D721Med (cell line): ENCODE measurements at regions not wholly inside any gene's neighbourhood (a gene's known extent, or its start where the extent isn't known, plus 50 kb on each side); places are given as distances from the start of the nearest gene placed in this dataset.

Source experiments
- DNase-seq: peaks from one replicate; pipeline ENCODE4 v3.0.0; 2011; ENCODE audit warnings: low spot score; ENCODE audit not compliant: insufficient read length
- FAIRE-seq: peaks from 2 replicates; lab custom pipeline; 2011; peaks lifted over from hg19 to GRCh38; lab: Jason Lieb, UNC
- CTCF ChIP-seq: IDR thresholded peaks from 2 replicates; pipeline ENCODE4 v1.5.1; 2012; ENCODE audit warnings: mild to moderate bottlenecking, control low read depth; ENCODE audit not compliant: insufficient read depth; ENCODE audit errors: missing control alignments

DNA sequence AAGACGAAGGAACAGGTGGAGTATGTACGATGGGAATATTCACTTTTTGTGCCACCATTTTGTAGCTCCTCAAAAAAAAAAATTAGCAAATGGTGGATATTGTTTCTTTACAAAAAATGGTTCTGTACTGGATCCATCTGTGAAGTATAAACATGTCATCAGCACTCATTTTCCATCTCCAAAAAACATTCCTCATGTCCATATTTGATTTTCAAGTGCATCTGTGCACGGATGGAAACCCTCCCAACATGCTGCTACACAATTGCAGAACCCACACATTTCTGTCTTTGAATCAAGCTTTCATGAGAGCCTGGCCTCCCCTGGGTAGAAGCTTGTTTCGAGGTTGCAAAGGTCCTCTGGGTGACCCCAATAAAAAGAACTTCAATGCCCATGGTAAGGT, 59.6 kb upstream of the ZEB2 start:
- DNase-seq = no peak
- FAIRE-seq = no peak
- TF ChIP-seq CTCF = no peak

GRCh38 chr2:144578099-144578498, 58.2 kb upstream of the ZEB2 start:
- DNase-seq = no peak
- no peak for FAIRE-seq
- TF ChIP-seq CTCF = no peak

- no peak for FAIRE-seq
- no peak for DNase-seq
- no peak for TF ChIP-seq CTCF
Measured at GRCh38 chr2:144572977-144573376, 53.1 kb upstream of the ZEB2 start.

DNA sequence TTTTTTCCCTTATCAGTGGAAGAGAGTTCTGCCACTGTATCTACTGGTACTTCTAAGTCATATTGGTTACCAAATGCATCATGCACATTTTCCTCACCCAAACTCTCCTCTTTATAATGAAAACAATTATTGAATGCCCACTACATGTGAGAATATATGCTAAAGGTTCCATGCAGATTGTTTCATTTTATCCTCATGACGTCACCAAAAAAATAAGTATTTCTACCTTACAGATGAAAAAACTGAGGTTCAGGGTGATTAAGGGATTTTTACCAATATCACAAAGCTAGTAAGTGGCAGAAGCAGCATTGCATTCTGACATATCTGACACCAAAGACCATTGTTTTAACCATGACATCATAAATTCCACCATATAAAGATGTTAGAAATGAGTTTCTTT, 51.9 kb upstream of the ZEB2 start:
- DNase-seq = no peak
- TF ChIP-seq CTCF = no peak
- no peak for FAIRE-seq

- no peak for FAIRE-seq
- TF ChIP-seq CTCF = no peak
- DNase-seq = no peak
Measured at GRCh38 chr2:144570566-144570965, 50.6 kb upstream of the ZEB2 start.
